CD4-positive, alpha-beta T cell (primary cell): ENCODE measurements at regions not wholly inside any gene's neighbourhood (a gene's known extent, or its start where the extent isn't known, plus 50 kb on each side); places are given as distances from the start of the nearest gene placed in this dataset.

Experiments
- ATAC-seq: fragments of 200-7000 bp; cut with Tn5 transposase; one replicate; pipeline ENCODE4 v1.10.0; 2022; ENCODE audit warnings: mild to moderate bottlenecking; ENCODE audit not compliant: poor library complexity
- CTCF ChIA-PET: fragments of 350-600 bp; sonication (Branson Sonifier 250); formaldehyde crosslinking; loops from one replicate; lab custom pipeline; 2021; ENCODE audit warnings: antibody characterized with exemption, inconsistent platforms; lab: Charles Lee
- POLR2A ChIA-PET: fragments of 350-600 bp; sonication (Branson Sonifier 250); formaldehyde crosslinking; loops from one replicate; lab custom pipeline; 2021; ENCODE audit warnings: antibody characterized with exemption, inconsistent platforms; lab: Charles Lee
- DNase-seq, 14 experiments: peaks; one replicate each; pipeline ENCODE4 v3.0.0-alpha.2; 2013 to 2020; ENCODE audit warnings: mixed read lengths in 2 of 14
- H3K27ac ChIP-seq, 2 donors: one replicate each; pipeline versions ENCODE4 v1.5.1 to v1.7.0; 2013; ENCODE audit warnings: low read length in 2 of 2, low read depth in 1 of 2, mild to moderate bottlenecking in 1 of 2
- H3K27me3 ChIP-seq, 2 experiments: 1 replicate in 1 of 2; 2 replicates in 1 of 2; pipeline versions ENCODE4 v1.6.1 to v1.7.0; 2013; ENCODE audit warnings: low read length in 2 of 2, control low read depth in 1 of 2, mild to moderate bottlenecking in 1 of 2, moderate library complexity in 1 of 2; ENCODE audit not compliant: insufficient read depth in 2 of 2, control insufficient read depth in 1 of 2
- H3K36me3 ChIP-seq: one replicate; pipeline ENCODE4 v1.6.1; 2013; ENCODE audit warnings: low read length, control low read depth; ENCODE audit not compliant: insufficient read depth
- H3K4me1 ChIP-seq: one replicate; pipeline ENCODE4 v1.6.1; 2013; ENCODE audit warnings: low read length, control low read depth; ENCODE audit not compliant: insufficient read depth
- H3K4me3 ChIP-seq: one replicate; pipeline ENCODE4 v1.5.1; 2013; ENCODE audit warnings: mild to moderate bottlenecking, low read length, moderate library complexity
- H3K9me3 ChIP-seq, 2 experiments: 1 replicate in 1 of 2; 2 replicates in 1 of 2; pipeline versions ENCODE4 v1.6.1 to v1.7.0; 2013; ENCODE audit warnings: low read length in 2 of 2, mild to moderate bottlenecking in 2 of 2, control low read depth in 1 of 2, moderate library complexity in 1 of 2; ENCODE audit not compliant: control insufficient read depth in 1 of 2, insufficient read depth in 1 of 2
- H3K27ac Mint-ChIP-seq: one replicate; pipeline ENCODE4 v1.8.0; 2020; ENCODE audit warnings: mixed read lengths
- H3K27me3 Mint-ChIP-seq: one replicate; pipeline ENCODE4 v1.8.0; 2021; ENCODE audit warnings: mixed read lengths
- H3K36me3 Mint-ChIP-seq: one replicate; pipeline ENCODE4 v1.8.0; 2021; ENCODE audit warnings: low read depth, mixed read lengths
- H3K4me1 Mint-ChIP-seq: one replicate; pipeline ENCODE4 v1.8.0; 2021; ENCODE audit warnings: low read depth, mixed read lengths
- H3K4me3 Mint-ChIP-seq: one replicate; pipeline ENCODE4 v1.8.0; 2020; ENCODE audit warnings: mild to moderate bottlenecking, mixed read lengths
- H3K9me3 Mint-ChIP-seq: one replicate; pipeline ENCODE4 v1.8.0; 2020; ENCODE audit warnings: mixed read lengths
- CTCF ChIP-seq: fragments of 200-600 bp; IDR thresholded peaks from one replicate; pipeline ENCODE4 v1.8.0; 2022; ENCODE audit warnings: antibody characterized with exemption, mild to moderate bottlenecking
- intact Hi-C, 2 experiments: fragments of 100-400 bp; cut with DNase I in 1 of 2; cut with micrococcal nuclease in 1 of 2; formaldehyde crosslinking; loops; one replicate each; pipeline versions ENCODE4 v1.15.1 to v1.9.0; 2023 to 2025; cut with DNase I, micrococcal nuclease

GRCh38 chr2:53417385-53417784 lies 350.2 kb upstream of the CHAC2 start:
- H3K4me1 ChIP-seq = no peaks in the 10 kb centered on the region
- Mint-ChIP-seq H3K27ac (no peak overlapping the region), H3K36me3 (no peaks in the 10 kb centered on the region), H3K4me1 (no peaks in the 10 kb centered on the region), H3K4me3 (no peak overlapping the region), H3K27me3 (no peaks in the 10 kb centered on the region), H3K9me3 (peaks cover 17% of the 10 kb centered on the region)
- POLR2A ChIA-PET = no interaction called here
- DNase-seq (no peak), ATAC-seq (no peak)
- CTCF ChIA-PET = no interaction called here
- H3K27ac ChIP-seq = no peak overlapping the region
- H3K36me3 ChIP-seq = no peaks in the 10 kb centered on the region
- no peaks in the 10 kb centered on the region for H3K9me3 ChIP-seq
- no peaks in the 10 kb centered on the region for H3K27me3 ChIP-seq
- no peak for TF ChIP-seq CTCF
- no peak overlapping the region for H3K4me3 ChIP-seq
- intact Hi-C loops = no loop called here

GRCh38 chr2:53407363-53408080 lies 360.1 kb upstream of the CHAC2 start:
- no peaks in the 10 kb centered on the region for H3K4me1 Mint-ChIP-seq
- ChIA-PET CTCF (no interaction called here), POLR2A (no interaction called here)
- Histone ChIP-seq H3K27ac (no peak overlapping the region), H3K36me3 (no peaks in the 10 kb centered on the region), H3K27me3 (no peaks in the 10 kb centered on the region), H3K9me3 (peaks cover 0 to 7% of the 10 kb centered on the region in 2 experiments), H3K4me1 (no peaks in the 10 kb centered on the region), H3K4me3 (no peak overlapping the region)
- no peak for TF ChIP-seq CTCF
- intact Hi-C loops = no loop called here
- H3K9me3 Mint-ChIP-seq = peaks cover 6% of the 10 kb centered on the region
- ATAC-seq = no peak
- H3K36me3 Mint-ChIP-seq = no peaks in the 10 kb centered on the region
- no peak overlapping the region for H3K4me3 Mint-ChIP-seq
- no peak overlapping the region for H3K27ac Mint-ChIP-seq
- no peak for DNase-seq
- H3K27me3 Mint-ChIP-seq = no peaks in the 10 kb centered on the region

GRCh38 chr2:53403792-53404413 lies 363.7 kb upstream of the CHAC2 start:
- H3K9me3 ChIP-seq = no peaks in the 10 kb centered on the region
- H3K27me3 ChIP-seq = no peaks in the 10 kb centered on the region
- no peaks in the 10 kb centered on the region for H3K4me1 Mint-ChIP-seq
- no peaks in the 10 kb centered on the region for H3K27me3 Mint-ChIP-seq
- intact Hi-C loops = no loop called here
- DNase-seq (no peak), ATAC-seq (no peak)
- CTCF ChIA-PET = no interaction called here
- no peak for TF ChIP-seq CTCF
- POLR2A ChIA-PET = no interaction called here
- no peak overlapping the region for H3K27ac ChIP-seq
- no peaks in the 10 kb centered on the region for H3K36me3 Mint-ChIP-seq
- no peak overlapping the region for H3K4me3 ChIP-seq
- H3K27ac Mint-ChIP-seq = no peak overlapping the region
- no peaks in the 10 kb centered on the region for H3K36me3 ChIP-seq
- peaks cover 4% of the 10 kb centered on the region for H3K9me3 Mint-ChIP-seq
- H3K4me1 ChIP-seq = no peaks in the 10 kb centered on the region
- H3K4me3 Mint-ChIP-seq = no peak overlapping the region
